Breast epithelium (tissue), 3 donors: ENCODE measurements at regions not wholly inside any gene's neighbourhood (a gene's known extent, or its start where the extent isn't known, plus 50 kb on each side); places are given as distances from the start of the nearest gene placed in this dataset.

Experiments
- POLR2A ChIP-seq: fragments of 450-650 bp; IDR thresholded peaks from one replicate; pipeline ENCODE4 v1.6.1; 2016; ENCODE audit warnings: antibody characterized with exemption, mild to moderate bottlenecking, moderate library complexity
- POLR2AphosphoS5 ChIP-seq, 3 donors: sonication (generic); formaldehyde crosslinking; IDR thresholded peaks; one replicate each; pipeline ENCODE4 v1.6.1; 2017; ENCODE audit warnings: antibody characterized with exemption in 3 of 3
- TF ChIP-seq, protein P1 (sequence below), 3 donors: fragments of 450-650 bp; IDR thresholded peaks; one replicate each; pipeline ENCODE4 v1.5.1; 2016 to 2017; ENCODE audit warnings: antibody characterized with exemption in 3 of 3, mild to moderate bottlenecking in 3 of 3, moderate library complexity in 3 of 3

DNA sequence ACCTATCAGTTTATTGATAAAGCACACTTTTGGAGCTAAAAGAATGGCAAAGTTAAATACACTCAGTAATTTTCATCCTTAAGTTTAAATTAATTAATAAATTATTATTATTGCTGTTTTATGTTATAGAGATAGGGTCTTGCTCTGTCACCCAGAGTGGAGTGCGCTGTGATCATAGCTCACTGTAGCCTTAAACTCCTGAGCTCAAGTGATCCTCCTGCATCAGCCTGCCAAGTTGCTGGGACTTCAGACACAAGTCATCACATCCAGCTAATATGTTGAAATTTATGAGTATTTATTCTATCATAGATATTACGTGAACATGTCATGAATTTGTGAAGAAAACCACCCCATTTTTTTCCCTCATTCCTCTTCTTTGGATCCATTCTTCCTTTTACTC, 64.2 kb downstream of the GJA1 start:
- TF ChIP-seq, protein P1, sequence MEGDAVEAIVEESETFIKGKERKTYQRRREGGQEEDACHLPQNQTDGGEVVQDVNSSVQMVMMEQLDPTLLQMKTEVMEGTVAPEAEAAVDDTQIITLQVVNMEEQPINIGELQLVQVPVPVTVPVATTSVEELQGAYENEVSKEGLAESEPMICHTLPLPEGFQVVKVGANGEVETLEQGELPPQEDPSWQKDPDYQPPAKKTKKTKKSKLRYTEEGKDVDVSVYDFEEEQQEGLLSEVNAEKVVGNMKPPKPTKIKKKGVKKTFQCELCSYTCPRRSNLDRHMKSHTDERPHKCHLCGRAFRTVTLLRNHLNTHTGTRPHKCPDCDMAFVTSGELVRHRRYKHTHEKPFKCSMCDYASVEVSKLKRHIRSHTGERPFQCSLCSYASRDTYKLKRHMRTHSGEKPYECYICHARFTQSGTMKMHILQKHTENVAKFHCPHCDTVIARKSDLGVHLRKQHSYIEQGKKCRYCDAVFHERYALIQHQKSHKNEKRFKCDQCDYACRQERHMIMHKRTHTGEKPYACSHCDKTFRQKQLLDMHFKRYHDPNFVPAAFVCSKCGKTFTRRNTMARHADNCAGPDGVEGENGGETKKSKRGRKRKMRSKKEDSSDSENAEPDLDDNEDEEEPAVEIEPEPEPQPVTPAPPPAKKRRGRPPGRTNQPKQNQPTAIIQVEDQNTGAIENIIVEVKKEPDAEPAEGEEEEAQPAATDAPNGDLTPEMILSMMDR (IDR thresholded peaks at IDR 0.05): no peak
- no peak for TF ChIP-seq POLR2A
- no peak for TF ChIP-seq POLR2AphosphoS5 (IDR thresholded peaks at IDR 0.05)
